ENCODE measurements at regions not wholly inside any gene's neighbourhood (a gene's known extent, or its start where the extent isn't known, plus 50 kb on each side); places are given as distances from the start of the nearest gene placed in this dataset.

DNA sequence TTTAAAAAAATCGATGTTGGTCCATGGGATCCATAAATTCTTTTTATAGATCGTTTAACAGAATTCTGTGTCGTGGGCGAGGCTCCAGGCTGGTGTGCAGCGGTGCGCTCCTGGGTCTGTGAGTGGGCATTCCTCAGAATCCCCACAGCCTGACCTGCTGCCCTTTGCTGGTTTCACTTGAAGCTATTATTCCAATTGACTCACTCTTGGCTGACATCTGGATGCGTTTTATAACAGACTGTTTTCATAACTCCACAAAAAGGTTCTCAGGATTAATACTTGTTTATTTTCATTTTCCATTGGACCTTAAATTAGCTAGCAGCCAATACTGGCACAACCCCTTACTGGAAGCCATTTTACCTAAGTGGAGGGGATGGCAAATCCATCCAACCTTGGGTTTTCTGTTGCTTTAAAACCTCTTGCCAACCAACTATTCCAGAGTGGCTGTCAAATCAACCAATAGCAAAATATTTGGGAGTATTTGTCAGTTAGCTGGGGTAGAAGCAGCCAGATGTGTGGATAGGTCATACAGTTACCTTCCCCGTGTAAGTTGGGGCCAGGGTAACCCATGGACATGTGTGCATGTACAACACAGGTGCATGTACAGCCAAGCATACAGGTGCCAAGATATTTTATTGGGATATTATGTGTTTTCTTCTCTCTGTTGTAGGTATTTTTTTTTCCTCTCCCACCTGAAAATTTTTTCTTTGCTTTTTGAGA lies 160.7 kb upstream of the ZNF32 start:
- Histone ChIP-seq H3K9me3 (replicated peaks; ENCODE audit: insufficient read depth, low read length) (no peaks in the 10 kb centered on the region), H2AFZ (ENCODE audit: low read length) (no peak overlapping the region), H4K20me1 (ENCODE audit: insufficient read depth, low read length) (no peaks in the 10 kb centered on the region), H3K27ac (ENCODE audit: low read length) (no peak overlapping the region), H3K4me1 (ENCODE audit: low read length) (peaks cover 14% of the 10 kb centered on the region), H3K9me2 (replicated peaks; ENCODE audit: insufficient read depth, low read length) (no peaks in the 10 kb centered on the region), H3K79me2 (ENCODE audit: low read length) (no peaks in the 10 kb centered on the region), H3K4me3 (ENCODE audit: low read length) (no peak overlapping the region), H3K9ac (ENCODE audit: low read length) (no peak overlapping the region), H3F3A (ENCODE audit: insufficient read depth, low read length) (no peaks in the 10 kb centered on the region), H3K4me2 (ENCODE audit: low read depth, low read length) (no peak overlapping the region), H3K36me3 (replicated peaks; ENCODE audit: insufficient read depth, low read length) (no peaks in the 10 kb centered on the region), H3K27me3 (replicated peaks; ENCODE audit: insufficient read depth, low read length) (no peaks in the 10 kb centered on the region)
- no peak for TF ChIP-seq EZH2phosphoT487 (IDR thresholded peaks at IDR 0.05; ENCODE audit: low read length)
- TF ChIP-seq EZH2 (optimal IDR thresholded peaks at IDR 0.05; ENCODE audit: low read depth, low read length): no peak
- no peak for TF ChIP-seq CTCF (IDR thresholded peaks at IDR 0.05; ENCODE audit: low read length)
- no peak for DNase-seq

DNA sequence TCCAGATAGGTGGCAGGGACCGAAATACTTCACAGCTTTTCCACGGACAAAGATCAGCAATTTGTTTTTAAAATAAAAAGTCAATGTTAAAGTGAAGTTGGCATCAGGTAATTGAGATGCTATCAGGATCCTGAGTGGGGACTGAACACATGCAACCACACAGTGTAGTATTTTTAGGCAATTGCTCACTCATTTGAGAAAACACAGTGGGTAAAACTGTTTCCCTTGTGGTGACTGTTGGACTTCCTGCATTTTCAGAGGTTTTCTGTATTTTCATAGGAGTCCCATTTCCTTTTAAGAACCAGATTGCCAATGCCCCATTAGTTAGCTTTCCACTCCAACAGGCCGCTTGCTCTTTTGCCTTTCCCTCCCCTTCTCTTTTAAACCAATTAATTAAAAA lies 159.5 kb upstream of the ZNF32 start:
- Histone ChIP-seq H3K4me1 (ENCODE audit: low read length) (peaks cover 14% of the 10 kb centered on the region), H3K36me3 (replicated peaks; ENCODE audit: insufficient read depth, low read length) (no peaks in the 10 kb centered on the region), H3K4me2 (ENCODE audit: low read depth, low read length) (peak overlapping the region; percentile 0; the same call in 1 of the 2 replicates), H3K79me2 (ENCODE audit: low read length) (no peaks in the 10 kb centered on the region), H2AFZ (ENCODE audit: low read length) (no peak overlapping the region), H3K9me2 (replicated peaks; ENCODE audit: insufficient read depth, low read length) (no peaks in the 10 kb centered on the region), H3K27me3 (replicated peaks; ENCODE audit: insufficient read depth, low read length) (no peaks in the 10 kb centered on the region), H3F3A (ENCODE audit: insufficient read depth, low read length) (no peaks in the 10 kb centered on the region), H3K27ac (ENCODE audit: low read length) (no peak overlapping the region), H3K9me3 (replicated peaks; ENCODE audit: insufficient read depth, low read length) (no peaks in the 10 kb centered on the region), H3K4me3 (ENCODE audit: low read length) (no peak overlapping the region), H4K20me1 (ENCODE audit: insufficient read depth, low read length) (no peaks in the 10 kb centered on the region), H3K9ac (ENCODE audit: low read length) (no peak overlapping the region)
- DNase-seq: no peak
- TF ChIP-seq EZH2phosphoT487 (IDR thresholded peaks at IDR 0.05; ENCODE audit: low read length) (no peak), EZH2 (optimal IDR thresholded peaks at IDR 0.05; ENCODE audit: low read depth, low read length) (no peak), CTCF (IDR thresholded peaks at IDR 0.05; ENCODE audit: low read length) (no peak)

DNA sequence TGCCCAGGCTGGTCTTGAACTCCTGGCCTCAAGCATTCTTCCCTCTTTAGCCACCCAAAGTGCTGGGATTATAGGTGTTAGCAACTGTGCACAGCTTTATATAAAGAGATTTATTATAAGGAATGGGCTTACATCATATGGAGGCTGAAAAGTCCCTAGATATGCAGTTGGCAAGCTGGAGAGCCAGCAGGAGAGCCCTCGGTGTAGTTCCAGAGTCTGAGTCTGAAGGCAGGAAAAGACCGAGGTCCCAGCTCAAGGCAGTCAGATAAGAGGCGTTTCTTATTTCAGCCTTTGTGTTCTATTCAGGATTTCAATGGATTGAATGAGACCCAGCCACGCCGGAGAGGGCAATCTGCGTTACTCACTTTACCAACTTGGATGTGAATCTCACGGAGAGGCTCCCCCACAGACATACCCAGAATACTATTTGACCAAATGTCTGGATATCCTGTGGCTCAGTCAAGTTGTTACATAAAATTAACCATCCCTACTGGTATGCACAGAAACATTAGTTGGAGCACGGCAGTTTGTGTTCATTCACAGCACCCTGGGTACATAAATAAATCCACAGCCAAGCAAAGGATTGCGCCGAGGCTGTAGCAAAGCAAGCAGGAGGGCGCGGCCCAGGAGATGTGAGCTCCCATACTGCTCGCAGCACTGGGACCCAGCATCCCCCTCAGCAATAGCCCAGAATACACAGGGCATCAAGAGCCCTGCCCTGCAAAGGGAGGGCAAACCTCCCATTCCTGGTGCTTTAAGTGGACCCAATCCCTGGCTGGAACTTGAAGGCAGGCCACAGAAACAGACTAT lies 158.4 kb upstream of the ZNF32 start:
- peaks cover 14% of the 10 kb centered on the region for H3K4me1 ChIP-seq (ENCODE audit: low read length)
- H3K4me2 ChIP-seq (ENCODE audit: low read depth, low read length): no peak overlapping the region
- no peak overlapping the region for H3K27ac ChIP-seq (ENCODE audit: low read length)

More for the DNA sequence above, 158.4 kb upstream of the ZNF32 start:
- no peak for DNase-seq
- Histone ChIP-seq H3K36me3 (replicated peaks; ENCODE audit: insufficient read depth, low read length) (no peaks in the 10 kb centered on the region), H3K9me2 (replicated peaks; ENCODE audit: insufficient read depth, low read length) (no peaks in the 10 kb centered on the region), H4K20me1 (ENCODE audit: insufficient read depth, low read length) (no peaks in the 10 kb centered on the region), H3K9me3 (replicated peaks; ENCODE audit: insufficient read depth, low read length) (no peaks in the 10 kb centered on the region), H3K79me2 (ENCODE audit: low read length) (no peaks in the 10 kb centered on the region), H3K4me3 (ENCODE audit: low read length) (no peak overlapping the region), H3F3A (ENCODE audit: insufficient read depth, low read length) (no peaks in the 10 kb centered on the region), H3K9ac (ENCODE audit: low read length) (no peak overlapping the region), H2AFZ (ENCODE audit: low read length) (no peak overlapping the region), H3K27me3 (replicated peaks; ENCODE audit: insufficient read depth, low read length) (no peaks in the 10 kb centered on the region)
- TF ChIP-seq CTCF (IDR thresholded peaks at IDR 0.05; ENCODE audit: low read length) (no peak), EZH2phosphoT487 (IDR thresholded peaks at IDR 0.05; ENCODE audit: low read length) (no peak), EZH2 (optimal IDR thresholded peaks at IDR 0.05; ENCODE audit: low read depth, low read length) (no peak)
